Activated CD8-positive, alpha-beta T cell treated with anti-CD3 and anti-CD28 coated beads for 36 hours (primary cell): ENCODE measurements at regions not wholly inside any gene's neighbourhood (a gene's known extent, or its start where the extent isn't known, plus 50 kb on each side); places are given as distances from the start of the nearest gene placed in this dataset.

Experiments
- ATAC-seq: fragments of 200-7000 bp; cut with Tn5 transposase; one replicate; pipeline ENCODE4 v1.10.0; 2021; ENCODE audit warnings: mild to moderate bottlenecking, moderate library complexity
- CTCF ChIA-PET: fragments of 350-600 bp; sonication (Branson Sonifier 250); formaldehyde crosslinking; loops from one replicate; lab custom pipeline; 2021; ENCODE audit warnings: antibody characterized with exemption; lab: Charles Lee
- POLR2A ChIA-PET: fragments of 350-600 bp; sonication (Branson Sonifier 250); formaldehyde crosslinking; loops from one replicate; lab custom pipeline; 2021; ENCODE audit warnings: antibody characterized with exemption; lab: Charles Lee
- DNase-seq: peaks from one replicate; pipeline ENCODE4 v3.0.0-alpha.2; 2020
- H3K27ac Mint-ChIP-seq: one replicate; pipeline ENCODE4 v1.8.0; 2021; ENCODE audit warnings: mild to moderate bottlenecking, mixed read lengths
- H3K27me3 Mint-ChIP-seq: one replicate; pipeline ENCODE4 v1.8.0; 2021; ENCODE audit warnings: mixed read lengths
- H3K36me3 Mint-ChIP-seq: one replicate; pipeline ENCODE4 v1.8.0; 2021; ENCODE audit warnings: low read depth, mixed read lengths
- H3K4me1 Mint-ChIP-seq: one replicate; pipeline ENCODE4 v1.8.0; 2021; ENCODE audit warnings: low read depth, mixed read lengths
- H3K4me3 Mint-ChIP-seq: one replicate; pipeline ENCODE4 v1.8.0; 2021; ENCODE audit warnings: mild to moderate bottlenecking, moderate library complexity, mixed read lengths
- H3K9me3 Mint-ChIP-seq: one replicate; pipeline ENCODE4 v1.8.0; 2021; ENCODE audit warnings: mixed read lengths
- intact Hi-C: fragments of 100-400 bp; cut with micrococcal nuclease; formaldehyde crosslinking; loops from one replicate; pipeline ENCODE4 v1.10.0; 2022
- TF ChIP-seq, protein P1 (sequence below): fragments of 200-600 bp; IDR thresholded peaks from one replicate; pipeline ENCODE4 v1.8.0; 2022; ENCODE audit warnings: antibody characterized with exemption, mild to moderate bottlenecking

DNA sequence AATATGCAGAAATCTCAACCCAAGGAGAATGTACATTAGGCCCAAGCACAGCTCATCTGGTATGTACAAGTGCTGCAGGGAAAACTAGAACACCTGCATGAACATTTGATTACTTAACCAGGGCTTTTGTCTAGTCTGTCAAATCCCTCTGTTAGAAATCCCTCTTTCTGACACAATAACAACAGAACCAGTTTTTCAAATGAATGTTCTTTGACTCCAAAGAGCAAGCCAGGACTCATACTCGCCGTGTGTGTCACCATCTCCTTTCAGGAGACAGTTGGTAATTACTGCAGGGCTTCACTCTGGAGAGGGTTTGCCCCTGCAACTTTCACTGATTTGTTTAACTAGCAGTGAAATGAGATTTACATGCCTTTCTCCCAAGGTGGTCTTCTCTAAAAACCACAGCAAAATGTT lies 143.0 kb upstream of the FAM241A start:
- TF ChIP-seq, protein P1, sequence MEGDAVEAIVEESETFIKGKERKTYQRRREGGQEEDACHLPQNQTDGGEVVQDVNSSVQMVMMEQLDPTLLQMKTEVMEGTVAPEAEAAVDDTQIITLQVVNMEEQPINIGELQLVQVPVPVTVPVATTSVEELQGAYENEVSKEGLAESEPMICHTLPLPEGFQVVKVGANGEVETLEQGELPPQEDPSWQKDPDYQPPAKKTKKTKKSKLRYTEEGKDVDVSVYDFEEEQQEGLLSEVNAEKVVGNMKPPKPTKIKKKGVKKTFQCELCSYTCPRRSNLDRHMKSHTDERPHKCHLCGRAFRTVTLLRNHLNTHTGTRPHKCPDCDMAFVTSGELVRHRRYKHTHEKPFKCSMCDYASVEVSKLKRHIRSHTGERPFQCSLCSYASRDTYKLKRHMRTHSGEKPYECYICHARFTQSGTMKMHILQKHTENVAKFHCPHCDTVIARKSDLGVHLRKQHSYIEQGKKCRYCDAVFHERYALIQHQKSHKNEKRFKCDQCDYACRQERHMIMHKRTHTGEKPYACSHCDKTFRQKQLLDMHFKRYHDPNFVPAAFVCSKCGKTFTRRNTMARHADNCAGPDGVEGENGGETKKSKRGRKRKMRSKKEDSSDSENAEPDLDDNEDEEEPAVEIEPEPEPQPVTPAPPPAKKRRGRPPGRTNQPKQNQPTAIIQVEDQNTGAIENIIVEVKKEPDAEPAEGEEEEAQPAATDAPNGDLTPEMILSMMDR = no peak
- Mint-ChIP-seq H3K36me3 (no peaks in the 10 kb centered on the region), H3K4me3 (no peak overlapping the region), H3K27ac (no peak overlapping the region), H3K4me1 (no peaks in the 10 kb centered on the region), H3K9me3 (no peaks in the 10 kb centered on the region), H3K27me3 (no peaks in the 10 kb centered on the region)
- POLR2A ChIA-PET = no interaction called here
- DNase-seq (no peak), ATAC-seq (no peak)
- CTCF ChIA-PET = no interaction called here
- intact Hi-C loops = no loop called here

DNA sequence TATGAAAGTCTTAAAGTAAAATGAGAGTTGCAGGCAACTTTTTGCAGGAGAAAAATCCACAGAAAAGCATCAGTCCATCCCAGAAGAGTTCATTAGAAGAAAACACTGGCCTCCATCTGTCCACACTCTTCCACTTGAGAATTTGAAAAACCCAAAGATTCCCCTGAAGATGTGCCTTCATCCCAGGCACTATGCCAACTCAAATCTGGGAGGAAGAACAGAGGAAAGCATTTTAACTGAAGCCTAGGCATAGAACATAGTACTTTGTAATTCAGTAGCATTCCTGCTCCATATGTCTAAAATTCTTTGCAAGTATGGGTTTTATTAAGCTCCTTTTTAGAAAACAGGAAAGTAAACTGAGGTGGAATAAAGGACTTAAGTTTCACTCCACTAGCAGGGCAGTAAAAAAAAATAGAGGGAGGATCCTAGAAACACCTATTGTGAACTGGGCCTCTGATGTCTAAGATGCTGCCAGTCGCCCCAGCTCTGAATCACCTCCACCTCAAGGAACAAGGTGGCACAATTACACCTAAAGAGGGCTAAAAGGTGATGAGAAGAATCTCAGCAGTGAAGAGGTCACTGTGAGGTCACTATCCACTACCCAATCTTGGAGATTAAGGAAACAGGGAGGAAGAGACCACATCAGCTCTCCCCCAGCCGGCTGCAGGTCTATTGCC lies 141.9 kb upstream of the FAM241A start:
- Mint-ChIP-seq H3K36me3 (no peaks in the 10 kb centered on the region), H3K4me3 (no peak overlapping the region), H3K27me3 (no peaks in the 10 kb centered on the region), H3K27ac (no peak overlapping the region), H3K9me3 (no peaks in the 10 kb centered on the region), H3K4me1 (no peaks in the 10 kb centered on the region)
- intact Hi-C loops = no loop called here
- ChIA-PET CTCF (no interaction called here), POLR2A (no interaction called here)
- DNase-seq (no peak), ATAC-seq (no peak)
- TF ChIP-seq, protein P1 = no peak

DNA sequence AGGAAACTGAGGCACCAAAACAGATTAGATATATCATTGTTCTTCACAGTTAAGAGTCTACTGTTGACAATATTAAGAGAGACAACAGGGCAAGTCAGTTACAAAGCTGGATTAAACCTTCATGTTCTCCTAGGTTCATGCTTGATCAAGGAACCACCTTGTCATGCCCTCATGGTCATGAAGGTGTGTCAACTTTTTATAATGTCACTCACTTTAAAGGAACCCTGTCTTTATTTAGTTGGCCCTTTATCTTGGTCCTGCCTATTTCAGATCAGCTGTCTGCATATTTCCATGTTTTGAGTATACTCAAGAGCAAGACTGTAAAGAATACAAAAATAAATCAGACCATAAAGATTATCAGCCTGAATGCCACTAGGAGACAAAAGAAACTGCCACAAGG lies 140.2 kb upstream of the FAM241A start:
- no peaks in the 10 kb centered on the region for H3K4me1 Mint-ChIP-seq
- H3K36me3 Mint-ChIP-seq = no peaks in the 10 kb centered on the region
- H3K27me3 Mint-ChIP-seq = no peaks in the 10 kb centered on the region
- ATAC-seq (no peak), DNase-seq (no peak)
- POLR2A ChIA-PET = no interaction called here
- TF ChIP-seq, protein P1 = no peak
- H3K27ac Mint-ChIP-seq = no peak overlapping the region
- CTCF ChIA-PET = no interaction called here
- H3K9me3 Mint-ChIP-seq = no peaks in the 10 kb centered on the region
- no peak overlapping the region for H3K4me3 Mint-ChIP-seq
- intact Hi-C loops = no loop called here

DNA sequence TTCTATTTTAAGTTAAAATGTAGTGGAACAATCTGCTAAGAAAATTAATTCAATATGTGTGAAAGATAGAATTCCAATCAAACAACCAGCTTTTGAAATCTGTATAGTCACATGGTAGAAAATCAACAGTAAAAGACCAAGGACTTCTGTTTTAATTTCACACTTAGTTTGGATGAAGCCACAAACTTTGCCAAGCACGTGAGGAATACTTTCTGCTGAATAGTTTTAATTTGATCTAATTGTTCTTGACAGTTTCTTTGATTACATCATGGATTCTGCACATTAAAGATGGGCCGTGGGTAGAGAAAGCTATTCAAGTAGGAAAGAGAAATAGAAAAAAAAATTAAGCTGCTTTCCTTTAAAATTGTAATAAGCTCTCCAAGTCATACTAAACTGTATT lies 137.9 kb upstream of the FAM241A start:
- Mint-ChIP-seq H3K27ac (no peak overlapping the region), H3K4me1 (no peaks in the 10 kb centered on the region), H3K27me3 (peaks cover 4% of the 10 kb centered on the region), H3K36me3 (no peaks in the 10 kb centered on the region), H3K4me3 (no peak overlapping the region), H3K9me3 (no peaks in the 10 kb centered on the region)
- ChIA-PET POLR2A (no interaction called here), CTCF (no interaction called here)
- TF ChIP-seq, protein P1 = no peak
- intact Hi-C loops = no loop called here
- DNase-seq (no peak), ATAC-seq (no peak)

DNA sequence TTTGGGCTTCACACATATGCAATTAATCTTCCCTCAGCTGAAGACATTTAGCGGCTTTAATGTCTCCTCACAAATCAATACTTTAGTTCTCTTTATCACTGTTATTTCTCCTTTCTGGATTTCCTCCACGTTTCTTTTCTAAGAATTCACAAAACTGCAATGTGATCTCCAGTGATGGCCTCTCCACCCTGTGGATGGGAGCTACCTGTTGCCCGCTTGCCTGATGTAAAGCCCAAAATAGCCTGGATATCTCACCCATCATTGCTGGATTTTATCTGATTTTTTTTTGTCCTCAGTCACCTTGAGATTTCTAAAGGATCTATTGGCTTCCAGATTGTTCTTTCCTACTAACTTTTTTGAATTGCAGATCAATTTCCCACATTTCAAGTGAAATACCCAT lies 129.3 kb upstream of the FAM241A start:
- Mint-ChIP-seq H3K4me3 (no peak overlapping the region), H3K27me3 (peaks cover 1% of the 10 kb centered on the region), H3K36me3 (no peaks in the 10 kb centered on the region), H3K4me1 (no peaks in the 10 kb centered on the region), H3K9me3 (no peaks in the 10 kb centered on the region), H3K27ac (no peak overlapping the region)
- ATAC-seq (no peak), DNase-seq (no peak)
- TF ChIP-seq, protein P1 = no peak
- intact Hi-C loops = no loop called here
- ChIA-PET CTCF (no interaction called here), POLR2A (interaction anchor here (0.7 kb wide), 1 partner anchor 12 kb away, joined by 7 read pairs; no protein-coding TSS in a partner anchor)
